IMR-90 (cell line): ENCODE measurements at regions not wholly inside any gene's neighbourhood (a gene's known extent, or its start where the extent isn't known, plus 50 kb on each side); places are given as distances from the start of the nearest gene placed in this dataset.

Experiments used
- CEBPB ChIP-seq: IDR thresholded peaks from 2 replicates; pipeline ENCODE4 v1.6.1; 2012; ENCODE audit warnings: low read depth, low read length, improper control_type of control experiment
- CTCF ChIP-seq: conservative IDR thresholded peaks from 2 replicates; pipeline ENCODE4 v1.5.1; 2012; ENCODE audit warnings: mild to moderate bottlenecking, low read depth, low read length, improper control_type of control experiment
- MAFK ChIP-seq: IDR thresholded peaks from 2 replicates; pipeline ENCODE4 v1.6.1; 2012; ENCODE audit warnings: low read depth, low read length, improper control_type of control experiment
- MAZ ChIP-seq: IDR thresholded peaks from 2 replicates; pipeline ENCODE4 v1.6.1; 2012; ENCODE audit warnings: low read depth, mild to moderate bottlenecking, low read length, improper control_type of control experiment, moderate library complexity, borderline replicate concordance
- MXI1 ChIP-seq: IDR thresholded peaks from 2 replicates; pipeline ENCODE4 v1.6.1; 2012; ENCODE audit warnings: low read depth, mild to moderate bottlenecking, low read length, moderate library complexity, borderline replicate concordance
- POLR2A ChIP-seq: IDR thresholded peaks from 2 replicates; pipeline ENCODE4 v1.6.1; 2012; ENCODE audit warnings: mild to moderate bottlenecking, low read depth, low read length
- SMC3 ChIP-seq: fragments of 150-350 bp; IDR thresholded peaks from 2 replicates; pipeline ENCODE4 v1.6.1; 2016; ENCODE audit warnings: low read depth, mild to moderate bottlenecking, antibody characterized with exemption, low read length, moderate library complexity
- USF2 ChIP-seq: fragments of 150-350 bp; IDR thresholded peaks from 2 replicates; pipeline ENCODE4 v1.6.1; 2017; ENCODE audit warnings: mild to moderate bottlenecking, antibody characterized with exemption, low read length, low read depth

GRCh38 chr5:3006961-3007551 lies 255.6 kb upstream of the IRX2 start:
- TF ChIP-seq MAZ (no peak), CEBPB (no peak), CTCF (no peak), USF2 (no peak), MAFK (no peak), SMC3 (no peak), MXI1 (no peak), POLR2A (no peak)
